ENCODE measurements at regions not wholly inside any gene's neighbourhood (a gene's known extent, or its start where the extent isn't known, plus 50 kb on each side); places are given as distances from the start of the nearest gene placed in this dataset.

DNA sequence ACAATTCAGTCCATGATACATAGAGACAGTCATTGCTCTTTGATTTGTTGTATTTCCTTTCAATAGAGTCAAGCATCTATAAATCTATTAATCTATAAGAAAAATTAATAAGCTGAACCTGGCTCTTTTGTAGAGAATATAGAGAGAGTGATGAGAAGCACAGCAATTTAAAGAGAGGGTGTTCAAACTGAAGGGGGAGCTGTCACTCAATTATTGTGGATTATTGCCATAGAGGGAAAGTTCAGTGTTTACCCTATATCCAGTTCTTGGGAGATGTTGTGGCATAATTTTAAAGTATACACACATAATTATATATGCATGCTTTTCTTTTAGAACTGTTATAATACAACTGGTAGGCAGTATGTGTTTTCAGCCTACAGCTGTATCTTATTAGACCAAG is 1469.0 kb upstream of the PABPC4L start:
- no peak for DNase-seq (ENCODE audit: low spot score)

Data from AG08395 (cell line).